Endothelial cell (in vitro differentiated cells): ENCODE measurements at regions not wholly inside any gene's neighbourhood (a gene's known extent, or its start where the extent isn't known, plus 50 kb on each side); places are given as distances from the start of the nearest gene placed in this dataset.

Experiments used
- DNase-seq: peaks from one replicate; pipeline ENCODE4 v3.0.0; 2021; ENCODE audit warnings: low spot score
- H3K27ac Mint-ChIP-seq: one replicate; pipeline ENCODE4 v1.8.0; 2021; ENCODE audit warnings: mixed read lengths, inconsistent platforms; ENCODE audit not compliant: unreplicated experiment
- H3K27me3 Mint-ChIP-seq: one replicate; pipeline ENCODE4 v1.8.0; 2021; ENCODE audit warnings: mild to moderate bottlenecking, moderate library complexity, mixed read lengths, inconsistent platforms; ENCODE audit not compliant: unreplicated experiment
- H3K36me3 Mint-ChIP-seq: one replicate; pipeline ENCODE4 v1.8.0; 2021; ENCODE audit warnings: mild to moderate bottlenecking, low read depth, mixed read lengths, inconsistent platforms; ENCODE audit not compliant: unreplicated experiment
- H3K4me1 Mint-ChIP-seq: one replicate; pipeline ENCODE4 v1.8.0; 2021; ENCODE audit warnings: mild to moderate bottlenecking, mixed read lengths, inconsistent platforms; ENCODE audit not compliant: unreplicated experiment
- H3K4me3 Mint-ChIP-seq: one replicate; pipeline ENCODE4 v1.8.0; 2021; ENCODE audit warnings: mild to moderate bottlenecking, mixed read lengths, inconsistent platforms; ENCODE audit not compliant: unreplicated experiment
- H3K9me3 Mint-ChIP-seq: one replicate; pipeline ENCODE4 v1.8.0; 2021; ENCODE audit warnings: mixed read lengths, inconsistent platforms; ENCODE audit not compliant: unreplicated experiment
- CTCF ChIP-seq: fragments of 200-600 bp; sonication (generic); IDR thresholded peaks from one replicate; pipeline ENCODE4 v1.5.0; 2021; ENCODE audit warnings: antibody characterized with exemption; ENCODE audit not compliant: unreplicated experiment

GRCh38 chr4:106418444-106418843, 49.9 kb upstream of the GIMD1 start:
- no peak for DNase-seq
- TF ChIP-seq CTCF = no peak
- Mint-ChIP-seq H3K36me3 (no peaks in the 10 kb centered on the region), H3K27me3 (peaks cover 1% of the 10 kb centered on the region), H3K4me1 (peaks cover 2% of the 10 kb centered on the region), H3K9me3 (no peaks in the 10 kb centered on the region), H3K4me3 (no peak overlapping the region), H3K27ac (no peak overlapping the region)
